Central memory CD8-positive, alpha-beta T cell (primary cell): ENCODE measurements at regions not wholly inside any gene's neighbourhood (a gene's known extent, or its start where the extent isn't known, plus 50 kb on each side); places are given as distances from the start of the nearest gene placed in this dataset.
"Not testable (repeated sequence)": the region's sequence is repeated elsewhere in the genome, so short reads cannot be mapped to it uniquely, and the experiment has no call there.

Source experiments
- ATAC-seq: fragments of 150-1000 bp; cut with Tn5 transposase; replicated peaks from 2 replicates; pipeline ENCODE4 v1.10.0; 2022; ENCODE audit warnings: mild to moderate bottlenecking, moderate FRiP score, moderate number of reproducible peaks; ENCODE audit not compliant: poor library complexity, severe bottlenecking; ENCODE audit errors: extremely low read depth
- DNase-seq, 2 donors: peaks; one replicate each; pipeline ENCODE4 v3.0.0; 2021; ENCODE audit warnings: low spot score in 2 of 2
- H3K27ac Mint-ChIP-seq: one replicate; pipeline ENCODE4 v1.8.0; 2022; ENCODE audit warnings: low read depth, mild to moderate bottlenecking, moderate library complexity, mixed read lengths
- H3K27me3 Mint-ChIP-seq: one replicate; pipeline ENCODE4 v1.8.0; 2022; ENCODE audit warnings: mixed read lengths
- H3K36me3 Mint-ChIP-seq: one replicate; pipeline ENCODE4 v1.8.0; 2022; ENCODE audit warnings: mild to moderate bottlenecking, moderate library complexity, mixed read lengths; ENCODE audit not compliant: insufficient read depth
- H3K4me1 Mint-ChIP-seq: one replicate; pipeline ENCODE4 v1.8.0; 2022; ENCODE audit warnings: mixed read lengths
- H3K4me3 Mint-ChIP-seq: one replicate; pipeline ENCODE4 v1.8.0; 2022; ENCODE audit warnings: mild to moderate bottlenecking, moderate library complexity, mixed read lengths
- H3K9me3 Mint-ChIP-seq: one replicate; pipeline ENCODE4 v1.8.0; 2022; ENCODE audit warnings: mixed read lengths

DNA sequence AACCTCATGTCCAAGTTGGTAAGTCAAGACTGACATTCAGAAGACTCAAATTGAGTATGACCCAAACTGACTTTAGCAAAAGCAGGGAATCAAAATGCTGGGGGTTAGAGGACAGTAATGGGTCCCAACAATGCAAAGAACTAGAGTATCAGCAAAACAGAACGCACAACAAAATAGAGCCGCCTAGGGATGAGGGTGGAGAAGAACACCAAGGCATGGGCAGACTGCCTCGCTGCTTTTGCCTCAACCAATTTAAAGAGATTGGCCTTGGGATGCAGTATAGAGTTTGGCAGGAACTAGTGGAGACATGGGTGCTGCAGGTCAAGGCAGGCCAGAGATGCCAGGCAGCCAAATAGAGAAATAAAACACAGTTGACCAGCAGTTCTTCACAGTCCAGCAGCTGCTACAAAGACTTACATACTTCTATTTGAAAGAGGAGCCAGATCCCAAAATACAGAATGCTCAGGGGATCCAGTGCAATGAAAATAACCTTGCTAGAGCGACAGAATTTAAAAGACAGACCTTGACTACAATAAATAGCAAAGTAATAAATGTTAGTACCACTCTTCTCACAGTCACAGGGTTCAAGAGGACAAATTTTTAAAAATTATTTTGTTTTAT lies 83.9 kb upstream of the NIPBL start:
- H3K9me3 Mint-ChIP-seq, result no peaks in the 10 kb centered on the region
- no peak overlapping the region for H3K27ac Mint-ChIP-seq
- peaks cover 74% of the 10 kb centered on the region for H3K27me3 Mint-ChIP-seq
- ATAC-seq (no peak), DNase-seq (no peak)
- no peaks in the 10 kb centered on the region for H3K4me1 Mint-ChIP-seq
- peaks cover 2% of the 10 kb centered on the region for H3K36me3 Mint-ChIP-seq
- no peak overlapping the region for H3K4me3 Mint-ChIP-seq

DNA sequence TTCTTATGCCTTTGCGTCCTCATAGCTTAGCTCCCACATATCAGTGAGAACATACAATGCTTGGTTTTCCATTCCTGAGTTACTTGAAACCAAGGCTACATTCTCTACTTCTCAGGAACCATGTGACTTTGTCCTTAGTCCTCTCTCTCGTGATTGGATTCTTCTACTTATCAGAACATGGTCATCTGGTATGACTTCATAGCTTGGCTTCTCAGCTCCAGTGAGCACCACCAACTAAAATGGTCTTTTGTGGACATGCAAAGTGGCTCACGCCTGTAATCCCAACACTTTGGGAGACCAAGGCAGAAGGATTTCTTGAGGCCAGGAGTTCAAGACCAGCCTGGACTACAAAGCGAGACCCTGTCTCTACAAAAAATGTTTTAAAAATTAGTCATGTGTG lies 81.2 kb upstream of the NIPBL start:
- DNase-seq (no peak), ATAC-seq (no peak)
- Mint-ChIP-seq H3K27ac (no peak overlapping the region), H3K9me3 (no peaks in the 10 kb centered on the region), H3K36me3 (peaks cover 2% of the 10 kb centered on the region), H3K4me3 (no peak overlapping the region), H3K27me3 (peaks cover 60% of the 10 kb centered on the region), H3K4me1 (no peaks in the 10 kb centered on the region)

DNA sequence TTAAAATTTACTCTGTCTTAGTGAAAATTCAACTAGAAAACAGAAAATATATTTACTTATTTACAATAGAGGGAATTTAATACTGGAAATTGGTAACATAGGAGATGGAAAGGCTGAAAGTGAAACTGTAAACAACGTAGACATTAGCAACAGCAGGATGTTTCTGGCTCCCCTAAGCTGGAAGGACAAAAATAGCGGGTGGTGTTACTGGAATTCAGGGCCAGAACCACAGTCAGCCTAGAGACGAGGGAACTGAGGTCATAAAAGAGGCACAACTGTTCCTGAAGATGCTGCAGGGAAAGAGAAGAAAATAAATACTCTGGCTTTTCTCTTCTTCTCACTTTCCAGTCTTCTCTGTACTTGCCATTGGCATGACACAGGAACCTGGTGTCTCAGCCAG lies 80.4 kb upstream of the NIPBL start:
- Mint-ChIP-seq H3K27me3 (peaks cover 52% of the 10 kb centered on the region), H3K27ac (no peak overlapping the region), H3K4me1 (no peaks in the 10 kb centered on the region), H3K9me3 (no peaks in the 10 kb centered on the region), H3K4me3 (no peak overlapping the region), H3K36me3 (peaks cover 2% of the 10 kb centered on the region)
- DNase-seq (no peak), ATAC-seq (no peak)

DNA sequence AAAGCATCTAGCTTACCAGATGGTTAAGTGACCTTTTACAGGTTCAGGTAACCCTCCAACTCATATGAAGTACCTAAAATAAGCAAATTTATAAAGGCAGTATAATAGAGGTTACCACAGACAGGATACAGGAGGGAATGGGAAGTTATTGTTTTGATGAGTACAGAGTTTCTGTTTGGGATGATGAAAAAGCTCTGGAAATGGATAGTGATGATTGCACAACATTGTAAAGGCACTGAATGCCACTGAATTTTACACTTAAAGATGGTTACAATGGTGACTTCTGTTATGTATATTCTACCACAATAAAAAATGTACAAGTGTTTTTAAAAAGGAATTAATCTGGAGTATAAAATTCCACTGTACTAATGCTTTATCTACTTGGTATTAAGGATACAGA lies 75.0 kb upstream of the NIPBL start:
- Mint-ChIP-seq H3K4me3 (no peak overlapping the region), H3K27ac (no peak overlapping the region), H3K36me3 (no peaks in the 10 kb centered on the region), H3K9me3 (no peaks in the 10 kb centered on the region), H3K4me1 (no peaks in the 10 kb centered on the region), H3K27me3 (peaks cover 35% of the 10 kb centered on the region)
- DNase-seq (no peak), ATAC-seq (no peak)

DNA sequence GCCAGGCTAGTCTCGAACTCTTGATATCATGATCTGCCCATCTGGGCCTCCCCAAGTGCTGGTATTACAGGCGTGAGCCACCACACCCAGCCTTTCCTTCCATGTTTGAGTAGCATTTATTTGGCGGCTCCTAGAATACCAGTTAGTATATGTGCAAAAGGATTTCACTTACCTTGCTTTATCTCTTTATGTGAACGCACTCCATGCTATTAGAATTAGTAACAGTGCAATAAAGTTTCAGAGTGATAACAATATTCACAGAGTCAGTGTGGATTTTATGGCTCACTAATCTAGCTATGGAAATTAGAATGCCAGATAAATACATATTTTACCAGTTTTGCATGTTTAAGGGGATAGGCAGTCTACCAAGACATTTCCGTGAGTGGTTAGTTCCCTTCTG lies 74.4 kb upstream of the NIPBL start:
- no peak overlapping the region for H3K27ac Mint-ChIP-seq
- ATAC-seq, result no peak
- H3K27me3 Mint-ChIP-seq, result peaks cover 30% of the 10 kb centered on the region
- no peaks in the 10 kb centered on the region for H3K9me3 Mint-ChIP-seq
- H3K4me1 Mint-ChIP-seq, result no peaks in the 10 kb centered on the region
- H3K36me3 Mint-ChIP-seq, result no peaks in the 10 kb centered on the region
- H3K4me3 Mint-ChIP-seq, result no peak overlapping the region
- no peak for DNase-seq

DNA sequence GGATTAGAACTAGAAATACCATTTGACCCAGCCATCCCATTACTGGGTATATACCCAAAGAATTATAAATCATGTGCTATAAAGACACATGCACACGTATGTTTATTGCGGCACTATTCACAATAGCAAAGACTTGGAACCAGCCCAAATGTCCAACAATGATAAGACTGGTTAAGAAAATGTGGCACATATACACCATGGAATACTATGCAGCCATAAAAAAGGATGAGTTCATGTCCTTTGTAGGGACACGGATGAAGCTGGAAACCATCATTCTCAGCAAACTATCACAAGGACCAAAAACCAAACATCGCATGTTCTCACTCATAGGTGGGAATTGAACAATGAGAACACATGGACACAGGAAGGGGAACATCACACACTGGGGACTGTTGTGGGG lies 63.3 kb upstream of the NIPBL start:
- H3K4me1 Mint-ChIP-seq, ATAC-seq, H3K36me3 Mint-ChIP-seq, H3K4me3 Mint-ChIP-seq, H3K9me3 Mint-ChIP-seq, H3K27ac Mint-ChIP-seq, DNase-seq: not testable (repeated sequence)
- peaks cover 48% of the 10 kb centered on the region for H3K27me3 Mint-ChIP-seq

DNA sequence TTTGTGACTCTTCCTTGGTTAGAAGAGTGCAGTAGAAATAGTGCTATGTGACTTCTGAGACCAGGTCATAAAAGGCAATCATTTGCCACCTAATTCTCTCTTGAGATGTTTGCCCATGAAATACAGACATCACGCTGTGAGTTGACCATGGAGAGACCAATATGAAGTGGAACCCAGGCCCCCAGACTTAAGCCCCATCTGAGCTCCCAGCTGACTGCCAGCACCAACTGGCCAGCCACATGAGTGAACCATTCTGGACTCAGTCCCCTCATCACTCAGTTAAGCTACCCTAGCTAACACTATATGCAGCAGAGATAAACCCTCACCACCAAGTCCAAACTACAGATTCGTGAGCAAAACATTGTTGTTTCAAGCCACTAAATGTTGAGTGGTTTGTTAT lies 60.7 kb upstream of the NIPBL start:
- H3K36me3 Mint-ChIP-seq, result no peaks in the 10 kb centered on the region
- peaks cover 29% of the 10 kb centered on the region for H3K27me3 Mint-ChIP-seq
- H3K9me3 Mint-ChIP-seq, result no peaks in the 10 kb centered on the region
- no peak overlapping the region for H3K27ac Mint-ChIP-seq
- DNase-seq, result no peak
- H3K4me3 Mint-ChIP-seq, result no peak overlapping the region
- no peaks in the 10 kb centered on the region for H3K4me1 Mint-ChIP-seq
- ATAC-seq, result no peak

DNA sequence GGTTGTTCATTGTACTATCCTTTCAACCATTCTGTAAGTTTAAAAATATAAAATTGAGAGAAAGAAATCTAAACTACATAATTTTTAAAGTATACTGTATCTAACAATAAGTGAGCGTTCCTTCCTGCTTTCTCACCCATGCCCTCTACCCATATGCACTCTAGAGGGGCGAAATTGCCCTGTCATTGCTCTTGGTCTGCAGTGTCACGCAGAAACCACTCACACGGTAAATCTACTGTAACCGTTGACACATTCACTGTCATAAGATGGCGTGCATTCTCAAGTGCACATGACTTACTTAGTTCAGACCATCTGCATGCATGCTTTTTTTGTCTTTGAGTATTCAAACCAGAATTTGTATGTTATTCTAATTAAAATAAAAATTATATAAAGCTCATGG lies 55.7 kb upstream of the NIPBL start:
- H3K4me3 Mint-ChIP-seq, result no peak overlapping the region
- H3K9me3 Mint-ChIP-seq, result no peaks in the 10 kb centered on the region
- peaks cover 57% of the 10 kb centered on the region for H3K27me3 Mint-ChIP-seq
- ATAC-seq (no peak), DNase-seq (no peak)
- no peaks in the 10 kb centered on the region for H3K4me1 Mint-ChIP-seq
- no peaks in the 10 kb centered on the region for H3K36me3 Mint-ChIP-seq
- no peak overlapping the region for H3K27ac Mint-ChIP-seq

DNA sequence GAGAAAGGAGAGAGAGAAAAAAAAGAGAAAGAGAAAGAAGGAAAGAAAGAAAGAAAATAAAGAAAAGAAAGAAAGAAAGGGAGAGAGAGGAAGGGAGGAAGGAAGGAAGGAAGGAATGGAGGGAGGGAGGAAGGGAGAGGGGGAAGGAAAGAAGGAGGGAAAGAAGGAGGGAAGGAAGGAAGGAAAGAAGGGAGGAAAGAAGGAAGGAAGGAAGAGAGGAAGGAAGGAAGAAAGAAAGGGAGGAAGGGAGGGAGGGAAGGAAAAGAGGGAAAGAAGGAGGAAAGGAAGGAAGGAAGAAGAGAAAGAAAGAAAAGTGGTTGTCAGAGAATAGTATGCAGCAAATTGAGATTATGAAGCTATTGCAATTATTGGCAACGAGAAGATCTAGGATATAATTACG lies 49.9 kb upstream of the NIPBL start:
- Mint-ChIP-seq H3K4me3 (no peak overlapping the region), H3K36me3 (no peaks in the 10 kb centered on the region), H3K4me1 (no peaks in the 10 kb centered on the region), H3K27ac (no peak overlapping the region), H3K27me3 (peaks cover 77% of the 10 kb centered on the region), H3K9me3 (no peaks in the 10 kb centered on the region)
- no peak for ATAC-seq
- no peak for DNase-seq
